Hepatic stellate cell (primary cell): ENCODE measurements at regions not wholly inside any gene's neighbourhood (a gene's known extent, or its start where the extent isn't known, plus 50 kb on each side); places are given as distances from the start of the nearest gene placed in this dataset.

ENCODE experiments used
- DNase-seq: peaks from one replicate; pipeline ENCODE4 v3.0.0; 2011; ENCODE audit warnings: low spot score

GRCh38 chr1:209030454-209031167 is 552.9 kb upstream of the CAMK1G start:
- DNase-seq: no peak

- DNase-seq: no peak
Measured at GRCh38 chr1:209037064-209037463, 546.5 kb upstream of the CAMK1G start.

GRCh38 chr1:209038316-209038715 is 545.2 kb upstream of the CAMK1G start:
- DNase-seq: no peak

GRCh38 chr1:209038735-209039134 is 544.8 kb upstream of the CAMK1G start:
- no peak for DNase-seq

- DNase-seq: no peak
Measured at GRCh38 chr1:209040351-209040750, 543.2 kb upstream of the CAMK1G start.

- DNase-seq: no peak
Measured at GRCh38 chr1:209041927-209042326, 541.6 kb upstream of the CAMK1G start.

- no peak for DNase-seq
Measured at GRCh38 chr1:209042413-209042812, 541.1 kb upstream of the CAMK1G start.

- DNase-seq: no peak
Measured at GRCh38 chr1:209045331-209046057, 538.0 kb upstream of the CAMK1G start.

- DNase-seq: no peak
Measured at GRCh38 chr1:209046058-209046417, 537.5 kb upstream of the CAMK1G start.

- DNase-seq: no peak
Measured at GRCh38 chr1:209046935-209047334, 536.6 kb upstream of the CAMK1G start.

GRCh38 chr1:209048941-209049669 is 534.4 kb upstream of the CAMK1G start:
- no peak for DNase-seq

GRCh38 chr1:209051570-209051969 is 531.9 kb upstream of the CAMK1G start:
- DNase-seq: no peak

GRCh38 chr1:209053587-209053986 is 529.9 kb upstream of the CAMK1G start:
- no peak for DNase-seq

GRCh38 chr1:209057083-209057482 is 526.4 kb upstream of the CAMK1G start:
- DNase-seq: no peak

GRCh38 chr1:209057901-209058300 is 525.6 kb upstream of the CAMK1G start:
- DNase-seq: no peak

- no peak for DNase-seq
Measured at GRCh38 chr1:209059376-209059775, 524.1 kb upstream of the CAMK1G start.

- no peak for DNase-seq
Measured at GRCh38 chr1:209059981-209060380, 523.5 kb upstream of the CAMK1G start.

- DNase-seq: no peak
Measured at GRCh38 chr1:209062081-209062620, 521.4 kb upstream of the CAMK1G start.

- DNase-seq: no peak
Measured at GRCh38 chr1:209062863-209063262, 520.7 kb upstream of the CAMK1G start.

GRCh38 chr1:209063767-209064659 is 519.5 kb upstream of the CAMK1G start:
- no peak for DNase-seq

- no peak for DNase-seq
Measured at GRCh38 chr1:209064850-209065706, 518.4 kb upstream of the CAMK1G start.
